Astrocyte (in vitro differentiated cells and primary cell): ENCODE measurements at regions not wholly inside any gene's neighbourhood (a gene's known extent, or its start where the extent isn't known, plus 50 kb on each side); places are given as distances from the start of the nearest gene placed in this dataset.
A peak's percentile ranks its signal among the peaks of the same experiment; 100 is the strongest.

Experiments
- DNase-seq: peaks from one replicate; pipeline ENCODE4 v3.0.0-alpha.2; 2010; ENCODE audit warnings: low read depth
- FAIRE-seq: peaks from 2 replicates; lab custom pipeline; 2011; peaks lifted over from hg19 to GRCh38; lab: Jason Lieb, UNC
- H2AFZ ChIP-seq: 2 replicates; pipeline ENCODE4 v1.6.0; 2012; ENCODE audit warnings: low read depth, low read length, inconsistent platforms
- H3K27ac ChIP-seq: 2 replicates; pipeline ENCODE4 v1.5.1; 2011; ENCODE audit warnings: low read depth, low read length, inconsistent platforms
- H3K27me3 ChIP-seq: 2 replicates; pipeline ENCODE4 v1.6.0; 2011; ENCODE audit warnings: low read length, inconsistent platforms; ENCODE audit not compliant: insufficient read depth
- H3K36me3 ChIP-seq: 2 replicates; pipeline ENCODE4 v1.5.1; 2011; ENCODE audit warnings: low read length, inconsistent platforms; ENCODE audit not compliant: insufficient read depth
- H3K4me1 ChIP-seq: 2 replicates; pipeline ENCODE4 v1.5.1; 2011; ENCODE audit warnings: low read length, inconsistent platforms; ENCODE audit not compliant: insufficient read depth
- H3K4me2 ChIP-seq: 2 replicates; pipeline ENCODE4 v1.6.0; 2012; ENCODE audit warnings: low read length, inconsistent platforms
- H3K4me3 ChIP-seq: 2 replicates; pipeline ENCODE4 v1.5.1; 2011; ENCODE audit warnings: low read depth, mild to moderate bottlenecking, low read length, inconsistent platforms; ENCODE audit not compliant: insufficient read depth
- H3K79me2 ChIP-seq: 2 replicates; pipeline ENCODE4 v1.6.0; 2012; ENCODE audit warnings: mild to moderate bottlenecking, low read length, inconsistent platforms; ENCODE audit not compliant: insufficient read depth
- H3K9ac ChIP-seq: 2 replicates; pipeline ENCODE4 v1.6.0; 2012; ENCODE audit warnings: mild to moderate bottlenecking, low read length, inconsistent platforms
- H3K9me3 ChIP-seq: 2 replicates; pipeline ENCODE4 v1.5.1; 2012; ENCODE audit warnings: low read depth, mild to moderate bottlenecking, low read length, inconsistent platforms; ENCODE audit not compliant: insufficient read depth
- H4K20me1 ChIP-seq: 2 replicates; pipeline ENCODE4 v1.6.0; 2012; ENCODE audit warnings: low read length, inconsistent platforms; ENCODE audit not compliant: insufficient read depth
- H3K27ac Mint-ChIP-seq: one replicate; pipeline ENCODE4 v1.8.0; 2021; ENCODE audit warnings: mild to moderate bottlenecking, mixed read lengths; ENCODE audit not compliant: unreplicated experiment
- H3K27me3 Mint-ChIP-seq: one replicate; pipeline ENCODE4 v1.8.0; 2021; ENCODE audit warnings: low read depth, mixed read lengths; ENCODE audit not compliant: unreplicated experiment
- H3K36me3 Mint-ChIP-seq: one replicate; pipeline ENCODE4 v1.8.0; 2021; ENCODE audit warnings: low read depth, mixed read lengths; ENCODE audit not compliant: unreplicated experiment
- H3K4me1 Mint-ChIP-seq: one replicate; pipeline ENCODE4 v1.8.0; 2021; ENCODE audit warnings: low read depth, mixed read lengths; ENCODE audit not compliant: unreplicated experiment
- H3K4me3 Mint-ChIP-seq: one replicate; pipeline ENCODE4 v1.8.0; 2021; ENCODE audit warnings: mild to moderate bottlenecking, moderate library complexity, mixed read lengths; ENCODE audit not compliant: unreplicated experiment
- H3K9me3 Mint-ChIP-seq: one replicate; pipeline ENCODE4 v1.8.0; 2021; ENCODE audit warnings: mild to moderate bottlenecking, mixed read lengths; ENCODE audit not compliant: unreplicated experiment
- CTCF ChIP-seq: IDR thresholded peaks from 2 replicates; pipeline ENCODE4 v1.5.1; 2011; ENCODE audit warnings: low read depth, mild to moderate bottlenecking, inconsistent platforms, low read length, moderate library complexity; ENCODE audit not compliant: insufficient read depth
- EZH2 ChIP-seq: IDR thresholded peaks from 2 replicates; pipeline ENCODE4 v1.6.1; 2012; ENCODE audit warnings: mild to moderate bottlenecking, low read length, inconsistent platforms; ENCODE audit not compliant: insufficient read depth

DNA sequence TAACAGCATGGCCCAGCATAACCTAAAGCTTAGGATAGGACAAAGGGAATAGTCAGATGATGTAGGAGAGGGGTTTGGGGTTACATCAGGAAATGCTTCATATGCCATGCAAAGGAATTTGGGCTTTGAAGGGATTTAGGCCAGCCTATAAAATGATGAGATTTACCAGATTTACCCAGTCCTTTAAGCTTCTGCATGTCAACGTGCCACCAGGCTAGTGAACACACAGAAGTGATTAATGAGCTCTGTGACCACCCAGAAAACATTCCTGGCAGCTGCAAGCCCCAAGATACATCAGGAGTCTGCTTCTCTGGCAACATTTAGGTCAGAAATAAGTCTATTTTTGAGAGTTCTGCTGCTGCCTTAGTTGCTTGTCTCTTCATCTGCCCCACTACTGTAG is 118.3 kb downstream of the LRIG3 start:
- no peaks in the 10 kb centered on the region for H3K79me2 ChIP-seq
- H3K4me3 ChIP-seq: no peak overlapping the region
- no peaks in the 10 kb centered on the region for H3K9me3 ChIP-seq
- Mint-ChIP-seq H3K4me1 (peaks cover 32% of the 10 kb centered on the region), H3K4me3 (no peak overlapping the region), H3K27ac (no peak overlapping the region), H3K27me3 (no peaks in the 10 kb centered on the region), H3K9me3 (peaks cover 5% of the 10 kb centered on the region), H3K36me3 (peaks cover 2% of the 10 kb centered on the region)
- DNase-seq (peak; percentile 45), FAIRE-seq (no peak)
- H3K27ac ChIP-seq: no peak overlapping the region
- H3K36me3 ChIP-seq: no peaks in the 10 kb centered on the region
- no peak overlapping the region for H3K9ac ChIP-seq
- H2AFZ ChIP-seq: no peak overlapping the region
- TF ChIP-seq CTCF (no peak), EZH2 (no peak)
- H4K20me1 ChIP-seq: no peaks in the 10 kb centered on the region
- peaks cover 9% of the 10 kb centered on the region for H3K4me1 ChIP-seq
- no peaks in the 10 kb centered on the region for H3K27me3 ChIP-seq
- no peak overlapping the region for H3K4me2 ChIP-seq

GRCh38 chr12:58803908-58804307 is 116.4 kb downstream of the LRIG3 start:
- Histone ChIP-seq H3K4me1 (peaks cover 9% of the 10 kb centered on the region), H3K27ac (peak overlapping the region; percentile 22), H3K4me2 (peak overlapping the region; percentile 5), H3K9ac (no peak overlapping the region), H2AFZ (no peak overlapping the region), H4K20me1 (no peaks in the 10 kb centered on the region), H3K4me3 (no peak overlapping the region), H3K79me2 (no peaks in the 10 kb centered on the region), H3K9me3 (no peaks in the 10 kb centered on the region), H3K27me3 (no peaks in the 10 kb centered on the region), H3K36me3 (no peaks in the 10 kb centered on the region)
- H3K36me3 Mint-ChIP-seq: no peaks in the 10 kb centered on the region
- DNase-seq (peak; percentile 97), FAIRE-seq (peak; percentile 93)
- peak overlapping the region; percentile 63 for H3K27ac Mint-ChIP-seq
- H3K4me1 Mint-ChIP-seq: peaks cover 33% of the 10 kb centered on the region
- H3K27me3 Mint-ChIP-seq: no peaks in the 10 kb centered on the region
- H3K9me3 Mint-ChIP-seq: peaks cover 2% of the 10 kb centered on the region
- TF ChIP-seq CTCF: no peak
- no peak for TF ChIP-seq EZH2
- H3K4me3 Mint-ChIP-seq: no peak overlapping the region

DNA sequence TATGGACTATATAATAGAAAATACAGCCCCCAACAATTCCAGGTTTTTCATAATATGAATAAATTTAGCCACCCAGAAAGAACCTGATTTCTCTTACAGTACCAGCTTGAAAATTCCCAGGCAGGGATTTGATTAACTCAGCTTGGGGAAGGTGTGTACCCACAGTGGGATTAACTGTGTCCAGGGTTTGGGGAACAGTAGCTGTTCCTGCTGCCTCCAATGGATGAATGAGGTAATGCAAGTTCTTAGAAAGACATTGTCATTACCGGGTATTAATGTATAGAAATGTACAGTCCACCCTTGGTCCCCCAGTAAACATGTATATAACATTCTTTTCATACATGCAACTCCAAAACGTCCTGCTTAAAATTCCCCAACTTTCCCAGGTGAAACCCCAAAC is 115.6 kb downstream of the LRIG3 start:
- H3K9me3 ChIP-seq: no peaks in the 10 kb centered on the region

More for the DNA sequence above, 115.6 kb downstream of the LRIG3 start:
- Histone ChIP-seq H2AFZ (no peak overlapping the region), H3K9ac (no peak overlapping the region), H3K4me2 (no peak overlapping the region), H3K4me1 (peaks cover 9% of the 10 kb centered on the region), H3K36me3 (no peaks in the 10 kb centered on the region), H3K4me3 (no peak overlapping the region), H3K79me2 (no peaks in the 10 kb centered on the region), H3K27ac (no peak overlapping the region), H3K27me3 (no peaks in the 10 kb centered on the region), H4K20me1 (no peaks in the 10 kb centered on the region)
- H3K4me1 Mint-ChIP-seq: peaks cover 38% of the 10 kb centered on the region
- TF ChIP-seq CTCF (peak; percentile 19), EZH2 (no peak)
- no peaks in the 10 kb centered on the region for H3K36me3 Mint-ChIP-seq
- peak overlapping the region; percentile 63 for H3K27ac Mint-ChIP-seq
- H3K4me3 Mint-ChIP-seq: no peak overlapping the region
- H3K9me3 Mint-ChIP-seq: no peaks in the 10 kb centered on the region
- H3K27me3 Mint-ChIP-seq: no peaks in the 10 kb centered on the region
- FAIRE-seq (no peak), DNase-seq (no peak)
